Calu3 (cell line): ENCODE measurements at regions not wholly inside any gene's neighbourhood (a gene's known extent, or its start where the extent isn't known, plus 50 kb on each side); places are given as distances from the start of the nearest gene placed in this dataset.

Experiments
- BruUV-seq: library from RNA; stranded (reverse); fragments of 400-500 nt; replicated peaks from 2 replicates; lab custom pipeline; 2021; lab: Mats Ljungman, UMichigan
- CTCF ChIA-PET: fragments of 300-600 bp; sonication (Branson Sonifier 250); formaldehyde crosslinking; loops from one replicate; lab custom pipeline; 2022; ENCODE audit warnings: antibody characterized with exemption; lab: Charles Lee
- DNase-seq: peaks from one replicate; pipeline ENCODE4 v3.0.0; 2022
- H3K27ac Mint-ChIP-seq: one replicate; pipeline ENCODE4 v1.8.0; 2022; ENCODE audit warnings: mixed read lengths; ENCODE audit not compliant: unreplicated experiment
- H3K27me3 Mint-ChIP-seq: one replicate; pipeline ENCODE4 v1.8.0; 2022; ENCODE audit warnings: mixed read lengths; ENCODE audit not compliant: unreplicated experiment
- H3K36me3 Mint-ChIP-seq: one replicate; pipeline ENCODE4 v1.8.0; 2022; ENCODE audit warnings: mild to moderate bottlenecking, moderate library complexity, mixed read lengths; ENCODE audit not compliant: insufficient read depth, unreplicated experiment
- H3K4me1 Mint-ChIP-seq: one replicate; pipeline ENCODE4 v1.8.0; 2022; ENCODE audit warnings: mild to moderate bottlenecking, low read depth, mixed read lengths; ENCODE audit not compliant: unreplicated experiment
- H3K4me3 Mint-ChIP-seq: one replicate; pipeline ENCODE4 v1.8.0; 2022; ENCODE audit warnings: mild to moderate bottlenecking, low read depth, moderate library complexity, mixed read lengths; ENCODE audit not compliant: unreplicated experiment
- H3K9me3 Mint-ChIP-seq: one replicate; pipeline ENCODE4 v1.8.0; 2022; ENCODE audit warnings: low read depth, mixed read lengths; ENCODE audit not compliant: unreplicated experiment
- intact Hi-C: fragments of 100-400 bp; cut with micrococcal nuclease; formaldehyde crosslinking; loops from one replicate; pipeline ENCODE4 v1.10.0; 2022; ENCODE audit not compliant: unreplicated experiment
- TF ChIP-seq, protein P1 (sequence below): fragments of 200-600 bp; IDR thresholded peaks from one replicate; pipeline ENCODE4 v1.8.0; 2022; ENCODE audit warnings: antibody characterized with exemption; ENCODE audit not compliant: unreplicated experiment

DNA sequence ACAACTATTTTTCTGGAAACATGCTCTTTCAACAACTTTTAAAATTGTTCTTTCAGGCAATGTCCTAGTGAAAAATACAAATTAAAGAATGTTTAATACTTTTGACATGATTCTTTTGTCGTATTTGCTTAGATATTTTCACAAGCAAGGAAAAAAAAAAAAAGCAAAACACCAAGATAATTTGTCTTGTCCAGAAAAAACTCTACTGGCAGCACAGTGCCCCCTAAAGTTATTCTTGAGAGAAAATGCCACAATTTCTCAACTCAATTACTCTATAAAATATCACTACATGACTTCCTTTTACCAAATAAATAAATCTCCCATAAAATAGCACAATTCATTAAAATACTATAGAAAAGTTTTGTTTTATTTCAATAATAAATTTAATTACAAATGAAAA, 652.5 kb upstream of the EPHA7 start:
- DNase-seq: no peak
- no peaks in the 10 kb centered on the region for H3K27me3 Mint-ChIP-seq
- no peaks in the 10 kb centered on the region for H3K9me3 Mint-ChIP-seq
- H3K4me3 Mint-ChIP-seq: no peak overlapping the region
- TF ChIP-seq, protein P1, sequence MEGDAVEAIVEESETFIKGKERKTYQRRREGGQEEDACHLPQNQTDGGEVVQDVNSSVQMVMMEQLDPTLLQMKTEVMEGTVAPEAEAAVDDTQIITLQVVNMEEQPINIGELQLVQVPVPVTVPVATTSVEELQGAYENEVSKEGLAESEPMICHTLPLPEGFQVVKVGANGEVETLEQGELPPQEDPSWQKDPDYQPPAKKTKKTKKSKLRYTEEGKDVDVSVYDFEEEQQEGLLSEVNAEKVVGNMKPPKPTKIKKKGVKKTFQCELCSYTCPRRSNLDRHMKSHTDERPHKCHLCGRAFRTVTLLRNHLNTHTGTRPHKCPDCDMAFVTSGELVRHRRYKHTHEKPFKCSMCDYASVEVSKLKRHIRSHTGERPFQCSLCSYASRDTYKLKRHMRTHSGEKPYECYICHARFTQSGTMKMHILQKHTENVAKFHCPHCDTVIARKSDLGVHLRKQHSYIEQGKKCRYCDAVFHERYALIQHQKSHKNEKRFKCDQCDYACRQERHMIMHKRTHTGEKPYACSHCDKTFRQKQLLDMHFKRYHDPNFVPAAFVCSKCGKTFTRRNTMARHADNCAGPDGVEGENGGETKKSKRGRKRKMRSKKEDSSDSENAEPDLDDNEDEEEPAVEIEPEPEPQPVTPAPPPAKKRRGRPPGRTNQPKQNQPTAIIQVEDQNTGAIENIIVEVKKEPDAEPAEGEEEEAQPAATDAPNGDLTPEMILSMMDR: no peak
- intact Hi-C loops: no loop called here
- H3K4me1 Mint-ChIP-seq: no peaks in the 10 kb centered on the region
- no TSS peak for BruUV-seq
- no peak overlapping the region for H3K27ac Mint-ChIP-seq
- no peaks in the 10 kb centered on the region for H3K36me3 Mint-ChIP-seq
- CTCF ChIA-PET: no interaction called here

DNA sequence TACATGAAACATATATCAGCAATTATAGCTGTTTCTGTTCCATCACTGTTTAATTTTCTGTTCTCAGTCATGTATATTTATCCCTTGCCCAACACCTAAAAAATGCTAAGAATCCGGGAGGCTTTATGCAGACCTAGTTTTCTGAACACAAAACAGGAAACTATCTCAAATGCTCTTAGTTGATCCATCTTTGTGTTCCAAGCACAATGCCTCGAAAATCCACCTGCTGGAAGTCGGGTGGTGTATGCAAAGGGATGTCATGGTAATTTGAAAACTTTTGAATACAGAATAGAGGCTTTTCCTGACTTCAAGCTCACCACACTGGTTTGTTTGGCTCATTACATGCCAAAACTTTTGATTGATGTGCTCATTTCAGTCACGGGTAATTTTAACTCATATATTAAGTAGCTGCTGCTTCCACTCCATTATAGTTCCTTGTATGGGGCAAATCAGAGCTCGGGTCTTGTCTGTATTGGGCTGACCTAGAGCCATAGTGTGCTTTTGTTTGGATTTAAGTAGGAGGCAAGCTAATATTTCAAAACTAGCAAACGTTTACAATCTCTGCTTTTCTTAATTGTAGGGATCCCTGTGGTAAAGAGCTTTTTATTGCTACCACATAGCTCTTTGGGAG, 646.5 kb upstream of the EPHA7 start:
- DNase-seq: no peak
- no peaks in the 10 kb centered on the region for H3K4me1 Mint-ChIP-seq
- no TSS peak for BruUV-seq
- intact Hi-C loops: no loop called here
- CTCF ChIA-PET: interaction anchor here (0.9 kb wide), 1 partner anchor 43 kb away, joined by 3 read pairs; no protein-coding TSS in a partner anchor
- TF ChIP-seq, protein P1: no peak
- H3K9me3 Mint-ChIP-seq: no peaks in the 10 kb centered on the region
- no peaks in the 10 kb centered on the region for H3K27me3 Mint-ChIP-seq
- H3K4me3 Mint-ChIP-seq: no peak overlapping the region
- H3K36me3 Mint-ChIP-seq: no peaks in the 10 kb centered on the region
- H3K27ac Mint-ChIP-seq: no peak overlapping the region

DNA sequence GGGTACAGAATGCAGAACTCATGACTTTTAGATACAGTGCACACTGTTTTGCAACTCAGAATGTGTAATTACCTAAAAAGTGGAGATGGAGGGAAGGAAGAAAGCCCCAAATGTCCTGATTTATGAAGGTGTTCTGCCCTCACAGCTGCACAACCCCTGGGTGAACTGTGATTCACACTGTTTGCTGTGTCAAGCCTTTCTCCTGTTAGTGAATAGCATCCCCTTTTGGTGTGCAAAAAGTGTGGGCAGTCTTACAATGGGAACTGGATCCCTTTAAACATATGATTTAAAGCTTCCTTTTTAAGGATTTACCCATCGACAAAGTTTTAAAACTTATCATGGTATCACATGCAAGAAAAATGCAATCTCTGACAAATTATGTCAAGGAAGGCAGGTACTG, 633.4 kb upstream of the EPHA7 start:
- no peaks in the 10 kb centered on the region for H3K4me1 Mint-ChIP-seq

GRCh38 chr6:94050515-94050914, 631.2 kb upstream of the EPHA7 start:
- no peak for DNase-seq
- no peaks in the 10 kb centered on the region for H3K36me3 Mint-ChIP-seq
- no peaks in the 10 kb centered on the region for H3K27me3 Mint-ChIP-seq
- H3K27ac Mint-ChIP-seq: no peak overlapping the region
- H3K4me1 Mint-ChIP-seq: no peaks in the 10 kb centered on the region
- CTCF ChIA-PET: interaction anchor here (0.6 kb wide), 1 partner anchor 885 kb away, joined by 3 read pairs; no protein-coding TSS in a partner anchor
- BruUV-seq: no TSS peak
- H3K4me3 Mint-ChIP-seq: no peak overlapping the region
- intact Hi-C loops: no loop called here
- peaks cover 19% of the 10 kb centered on the region for H3K9me3 Mint-ChIP-seq
- TF ChIP-seq, protein P1: no peak

More for the DNA sequence above, 633.4 kb upstream of the EPHA7 start:
- CTCF ChIA-PET: no interaction called here
- TF ChIP-seq, protein P1: no peak
- Mint-ChIP-seq H3K27ac (no peak overlapping the region), H3K27me3 (no peaks in the 10 kb centered on the region), H3K9me3 (peaks cover 22% of the 10 kb centered on the region), H3K36me3 (no peaks in the 10 kb centered on the region), H3K4me3 (no peak overlapping the region)
- DNase-seq: no peak
- no TSS peak for BruUV-seq
- intact Hi-C loops: no loop called here
